Smooth muscle cell (in vitro differentiated cells): ENCODE measurements at regions not wholly inside any gene's neighbourhood (a gene's known extent, or its start where the extent isn't known, plus 50 kb on each side); places are given as distances from the start of the nearest gene placed in this dataset.
A peak's percentile ranks its signal among the peaks of the same experiment; 100 is the strongest.

Source experiments
- DNase-seq: peaks from one replicate; lab custom pipeline; 2025; ENCODE audit not compliant: unreplicated experiment; lab: John Stamatoyannopoulos, UW
- H2AFZ ChIP-seq: fragments of 200-600 bp; sonication (generic); 2 replicates; pipeline ENCODE4 v1.6.0; 2016; ENCODE audit warnings: antibody characterized with exemption, low read depth, mild to moderate bottlenecking
- H3F3A ChIP-seq: fragments of 200-600 bp; sonication (generic); 2 replicates; pipeline ENCODE4 v1.6.0; 2017; ENCODE audit warnings: antibody characterized with exemption, low read depth
- H3K27ac ChIP-seq: fragments of 200-600 bp; sonication (generic); 2 replicates; pipeline ENCODE4 v1.5.1; 2016; ENCODE audit warnings: low read depth, mild to moderate bottlenecking
- H3K27me3 ChIP-seq: fragments of 200-600 bp; sonication (generic); 2 replicates; pipeline ENCODE4 v1.6.1; 2016; ENCODE audit warnings: low read depth, mild to moderate bottlenecking
- H3K36me3 ChIP-seq: fragments of 200-600 bp; sonication (generic); 2 replicates; pipeline ENCODE4 v1.5.1; 2016; ENCODE audit warnings: low read depth
- H3K4me1 ChIP-seq: fragments of 200-600 bp; sonication (generic); 2 replicates; pipeline ENCODE4 v1.5.1; 2016; ENCODE audit warnings: low read depth
- H3K4me2 ChIP-seq: fragments of 200-600 bp; sonication (generic); 2 replicates; pipeline ENCODE4 v1.6.0; 2016; ENCODE audit warnings: mild to moderate bottlenecking
- H3K4me3 ChIP-seq: fragments of 200-600 bp; sonication (generic); 2 replicates; pipeline ENCODE4 v1.5.1; 2016; ENCODE audit warnings: mild to moderate bottlenecking
- H3K79me2 ChIP-seq: fragments of 200-600 bp; sonication (generic); 2 replicates; pipeline ENCODE4 v1.6.0; 2016; ENCODE audit warnings: low read depth, mild to moderate bottlenecking
- H3K9ac ChIP-seq: fragments of 200-600 bp; sonication (generic); 2 replicates; pipeline ENCODE4 v1.6.0; 2016; ENCODE audit warnings: low read depth
- H3K9me3 ChIP-seq: fragments of 200-600 bp; sonication (generic); replicated peaks from 2 replicates; pipeline ENCODE4 v1.5.1; 2016; ENCODE audit warnings: low read depth
- H4K20me1 ChIP-seq: fragments of 200-600 bp; sonication (generic); 2 replicates; pipeline ENCODE4 v1.6.0; 2016; ENCODE audit warnings: low read depth
- WGBS: methylation state at CpG from one replicate; pipeline ENCODE4 v1.1.7; 2016; ENCODE audit warnings: low lambda C conversion rate; 5-methylcytosine and 5-hydroxymethylcytosine counted together
- TF ChIP-seq, protein P1 (sequence below): fragments of 200-600 bp; sonication (generic); IDR thresholded peaks from 2 replicates; pipeline ENCODE4 v1.5.1; 2017; ENCODE audit warnings: borderline replicate concordance, mild to moderate bottlenecking, antibody characterized with exemption; ENCODE audit not compliant: insufficient read depth, poor library complexity, severe bottlenecking

DNA sequence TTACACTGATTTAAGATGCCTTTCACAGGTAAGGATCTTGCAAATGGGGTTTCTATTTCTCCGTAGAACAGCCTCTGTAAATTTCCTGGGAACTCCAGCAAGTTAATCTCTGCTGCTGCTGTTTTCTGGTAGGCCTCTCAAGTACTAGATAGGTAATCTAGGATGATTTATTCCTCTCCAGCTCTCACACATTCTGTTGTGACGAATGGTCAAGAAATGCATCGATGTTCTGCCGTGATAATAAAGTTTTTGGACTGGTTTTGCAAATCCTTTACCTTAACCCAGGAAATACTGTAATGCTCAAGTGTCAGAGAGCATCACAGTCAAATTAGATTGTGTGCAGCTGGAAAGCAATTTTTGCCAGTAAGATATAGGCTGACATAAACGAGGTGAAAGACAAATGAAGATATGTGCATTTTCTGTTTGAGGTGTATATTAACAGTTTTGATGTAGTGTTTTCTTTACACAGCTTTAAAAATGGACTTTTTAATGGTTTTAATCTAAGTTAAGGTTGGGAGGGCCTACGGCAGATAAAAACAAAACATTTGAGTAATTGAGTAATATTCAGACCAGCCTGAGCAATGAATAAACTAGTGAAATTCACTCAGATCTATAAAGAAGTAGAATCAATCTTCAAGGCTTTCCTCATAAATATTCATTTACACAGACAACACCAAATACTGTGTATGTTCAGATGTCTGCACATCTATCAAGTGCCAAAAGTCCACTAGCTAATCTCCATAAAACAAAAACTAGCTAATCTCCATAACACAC, 300.6 kb upstream of the EDIL3 start:
- Histone ChIP-seq H3K79me2 (no peaks in the 10 kb centered on the region), H3K9me3 (no peaks in the 10 kb centered on the region), H3F3A (no peaks in the 10 kb centered on the region), H3K27ac (no peak overlapping the region), H3K27me3 (no peaks in the 10 kb centered on the region), H3K9ac (no peak overlapping the region), H3K4me1 (no peaks in the 10 kb centered on the region), H3K4me2 (peak overlapping the region; percentile 39), H3K4me3 (no peak overlapping the region), H2AFZ (peak overlapping the region; percentile 88), H4K20me1 (no peaks in the 10 kb centered on the region), H3K36me3 (no peaks in the 10 kb centered on the region)
- WGBS = 40% methylated on average over 6 of the region's 6 CpGs
- TF ChIP-seq, protein P1, sequence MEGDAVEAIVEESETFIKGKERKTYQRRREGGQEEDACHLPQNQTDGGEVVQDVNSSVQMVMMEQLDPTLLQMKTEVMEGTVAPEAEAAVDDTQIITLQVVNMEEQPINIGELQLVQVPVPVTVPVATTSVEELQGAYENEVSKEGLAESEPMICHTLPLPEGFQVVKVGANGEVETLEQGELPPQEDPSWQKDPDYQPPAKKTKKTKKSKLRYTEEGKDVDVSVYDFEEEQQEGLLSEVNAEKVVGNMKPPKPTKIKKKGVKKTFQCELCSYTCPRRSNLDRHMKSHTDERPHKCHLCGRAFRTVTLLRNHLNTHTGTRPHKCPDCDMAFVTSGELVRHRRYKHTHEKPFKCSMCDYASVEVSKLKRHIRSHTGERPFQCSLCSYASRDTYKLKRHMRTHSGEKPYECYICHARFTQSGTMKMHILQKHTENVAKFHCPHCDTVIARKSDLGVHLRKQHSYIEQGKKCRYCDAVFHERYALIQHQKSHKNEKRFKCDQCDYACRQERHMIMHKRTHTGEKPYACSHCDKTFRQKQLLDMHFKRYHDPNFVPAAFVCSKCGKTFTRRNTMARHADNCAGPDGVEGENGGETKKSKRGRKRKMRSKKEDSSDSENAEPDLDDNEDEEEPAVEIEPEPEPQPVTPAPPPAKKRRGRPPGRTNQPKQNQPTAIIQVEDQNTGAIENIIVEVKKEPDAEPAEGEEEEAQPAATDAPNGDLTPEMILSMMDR = no peak
- DNase-seq = no peak

DNA sequence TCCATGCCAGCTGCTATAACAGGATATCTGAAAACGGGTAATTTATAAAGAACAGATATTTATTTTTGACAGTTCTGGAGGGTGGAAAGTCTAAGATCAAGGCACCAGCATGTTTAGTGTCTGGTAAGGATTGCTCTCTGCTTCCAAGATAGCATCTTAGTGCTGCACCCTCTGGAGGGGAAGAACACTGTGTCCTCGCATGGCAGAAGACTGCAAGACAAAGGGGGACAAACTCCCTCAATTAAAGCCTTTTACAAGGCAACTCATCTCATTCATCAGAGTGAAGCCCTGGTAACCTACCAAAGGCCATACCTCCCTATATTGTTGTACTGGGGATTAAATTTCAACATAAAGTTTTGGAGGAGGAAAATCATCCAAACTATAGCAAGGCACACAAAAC, 298.9 kb upstream of the EDIL3 start:
- H3K36me3 ChIP-seq = no peaks in the 10 kb centered on the region
- no peaks in the 10 kb centered on the region for H3K79me2 ChIP-seq
- 71% methylated on average over 2 of the region's 2 CpGs for WGBS
- no peaks in the 10 kb centered on the region for H4K20me1 ChIP-seq
- no peak for DNase-seq
- H3K4me1 ChIP-seq = no peaks in the 10 kb centered on the region
- H3K27me3 ChIP-seq = no peaks in the 10 kb centered on the region
- H3F3A ChIP-seq = no peaks in the 10 kb centered on the region
- no peak overlapping the region for H3K9ac ChIP-seq
- H3K9me3 ChIP-seq = no peaks in the 10 kb centered on the region
- no peak overlapping the region for H3K4me3 ChIP-seq
- H2AFZ ChIP-seq = no peak overlapping the region
- H3K27ac ChIP-seq = no peak overlapping the region
- no peak overlapping the region for H3K4me2 ChIP-seq
- TF ChIP-seq, protein P1 = no peak

DNA sequence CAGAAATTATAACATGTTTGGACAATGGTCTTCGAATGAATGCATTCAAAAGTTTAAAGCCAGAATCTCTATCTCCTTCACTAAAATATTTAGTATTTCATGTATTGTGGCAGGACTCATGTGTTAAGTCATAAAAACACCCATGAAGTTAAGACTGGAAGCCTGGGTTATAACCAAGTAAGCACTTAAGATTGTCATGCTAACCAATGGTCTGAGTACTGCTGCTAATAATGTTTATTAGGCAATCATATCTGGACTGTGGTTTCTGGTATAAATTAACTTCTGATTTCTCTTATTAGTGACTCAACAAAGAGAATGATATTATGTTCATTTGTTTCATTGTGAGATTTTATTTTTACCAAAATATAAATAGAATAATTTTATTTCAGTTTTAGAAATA, 297.9 kb upstream of the EDIL3 start:
- no peaks in the 10 kb centered on the region for H3K27me3 ChIP-seq
- WGBS = 34% methylated on average over 1 of the region's 1 CpG
- H3K9me3 ChIP-seq = no peaks in the 10 kb centered on the region
- no peak overlapping the region for H3K4me3 ChIP-seq
- H2AFZ ChIP-seq = no peak overlapping the region
- H3K4me1 ChIP-seq = no peaks in the 10 kb centered on the region
- no peak for DNase-seq
- no peaks in the 10 kb centered on the region for H3K79me2 ChIP-seq
- no peak overlapping the region for H3K9ac ChIP-seq
- H3F3A ChIP-seq = no peaks in the 10 kb centered on the region
- H4K20me1 ChIP-seq = no peaks in the 10 kb centered on the region
- H3K4me2 ChIP-seq = peak overlapping the region; percentile 3
- H3K36me3 ChIP-seq = no peaks in the 10 kb centered on the region
- no peak overlapping the region for H3K27ac ChIP-seq
- TF ChIP-seq, protein P1 = no peak

- H3K4me3 ChIP-seq = no peak overlapping the region
- H3K27me3 ChIP-seq = no peaks in the 10 kb centered on the region
- H3K36me3 ChIP-seq = no peaks in the 10 kb centered on the region
- no peak overlapping the region for H3K27ac ChIP-seq
- TF ChIP-seq, protein P1 = no peak
- DNase-seq = no peak
- H3K9ac ChIP-seq = no peak overlapping the region
- H3K4me2 ChIP-seq = no peak overlapping the region
- no peaks in the 10 kb centered on the region for H3F3A ChIP-seq
- no peaks in the 10 kb centered on the region for H3K4me1 ChIP-seq
- H2AFZ ChIP-seq = no peak overlapping the region
- no peaks in the 10 kb centered on the region for H3K9me3 ChIP-seq
- no peaks in the 10 kb centered on the region for H4K20me1 ChIP-seq
- no peaks in the 10 kb centered on the region for H3K79me2 ChIP-seq
Observed at GRCh38 chr5:84680908-84681307, 296.2 kb upstream of the EDIL3 start.
